H1 (cell line): ENCODE measurements at regions not wholly inside any gene's neighbourhood (a gene's known extent, or its start where the extent isn't known, plus 50 kb on each side); places are given as distances from the start of the nearest gene placed in this dataset.

ENCODE experiments used
- CTCF ChIA-PET: fragments of 300-600 bp; sonication (Branson Sonifier 250); formaldehyde crosslinking; loops from one replicate; lab custom pipeline; 2021; ENCODE audit not compliant: partially characterized antibody; lab: Charles Lee
- POLR2A ChIA-PET: fragments of 300-600 bp; sonication (Branson Sonifier 250); formaldehyde crosslinking; loops from one replicate; lab custom pipeline; 2021; ENCODE audit warnings: inconsistent platforms; ENCODE audit not compliant: partially characterized antibody; lab: Charles Lee
- DNase-seq, 2 experiments: peaks; one replicate each; pipeline versions ENCODE4 v3.0.0 to v3.0.0-alpha.2; 2010 to 2022; ENCODE audit warnings: low spot score in 2 of 2, low read depth in 1 of 2, mixed read lengths in 1 of 2
- FAIRE-seq: peaks from 2 replicates; lab custom pipeline; 2011; peaks lifted over from hg19 to GRCh38; lab: Jason Lieb, UNC
- H2AFZ ChIP-seq: 2 replicates; pipeline ENCODE4 v1.8.1; 2012; ENCODE audit warnings: low read length, inconsistent platforms
- H2AK5ac ChIP-seq: 2 replicates; pipeline ENCODE4 v1.6.1; 2013; ENCODE audit warnings: low read depth, low read length
- H2BK120ac ChIP-seq: replicated peaks from 2 replicates; pipeline ENCODE3; 2013; ENCODE audit warnings: low read depth, low read length, inconsistent platforms
- H2BK12ac ChIP-seq: 2 replicates; pipeline ENCODE4 v1.6.1; 2013; ENCODE audit warnings: low read depth, low read length
- H2BK15ac ChIP-seq: 2 replicates; pipeline ENCODE4 v1.6.1; 2013; ENCODE audit warnings: low read length
- H2BK20ac ChIP-seq: 2 replicates; pipeline ENCODE4 v1.6.1; 2013; ENCODE audit warnings: low read length
- H2BK5ac ChIP-seq: 2 replicates; pipeline ENCODE4 v1.6.1; 2013; ENCODE audit warnings: low read depth, low read length
- H3K14ac ChIP-seq: 2 replicates; pipeline ENCODE4 v1.6.1; 2013; ENCODE audit warnings: inconsistent platforms; ENCODE audit not compliant: insufficient read length
- H3K18ac ChIP-seq: 2 replicates; pipeline ENCODE4 v1.6.1; 2013; ENCODE audit warnings: low read length; ENCODE audit errors: extremely low read depth
- H3K23ac ChIP-seq: 2 replicates; pipeline ENCODE4 v1.6.1; 2013; ENCODE audit warnings: inconsistent platforms; ENCODE audit not compliant: insufficient read length
- H3K23me2 ChIP-seq: 2 replicates; pipeline ENCODE4 v1.6.1; 2013; ENCODE audit warnings: low read depth, low read length
- H3K27ac ChIP-seq: 2 replicates; pipeline ENCODE4 v1.6.1; 2011; ENCODE audit warnings: low read depth, low read length, inconsistent platforms
- H3K27me3 ChIP-seq, 4 experiments: replicated peaks in 1 of 4; 1 replicate in 1 of 4; 2 replicates in 3 of 4; pipeline versions ENCODE4 v1.6.1 to v1.8.1; 2011 to 2013; ENCODE audit warnings: low read length in 3 of 4, mild to moderate bottlenecking in 3 of 4, inconsistent platforms in 2 of 4, mixed read lengths in 2 of 4, moderate library complexity in 1 of 4; ENCODE audit not compliant: control insufficient read depth in 3 of 4, insufficient read depth in 3 of 4; ENCODE audit errors: extremely low read depth in 1 of 4
- H3K36me3 ChIP-seq, 4 experiments: 2 replicates each; pipeline versions ENCODE4 v1.6.1 to v1.8.1; 2011 to 2013; ENCODE audit warnings: mild to moderate bottlenecking in 4 of 4, low read length in 3 of 4, moderate library complexity in 2 of 4, control low read depth in 1 of 4, inconsistent platforms in 1 of 4; ENCODE audit not compliant: insufficient read depth in 4 of 4, control insufficient read depth in 2 of 4
- H3K4ac ChIP-seq: replicated peaks from 2 replicates; pipeline ENCODE3; 2013; ENCODE audit warnings: low read length, low read depth, mixed read lengths, inconsistent platforms; ENCODE audit not compliant: insufficient read length
- H3K4me1 ChIP-seq, 4 experiments: replicated peaks in 1 of 4; 1 replicate in 1 of 4; 2 replicates in 3 of 4; pipeline versions ENCODE4 v1.6.1 to v1.8.1; 2011 to 2013; ENCODE audit warnings: low read length in 3 of 4, inconsistent platforms in 2 of 4, mixed read lengths in 1 of 4; ENCODE audit not compliant: insufficient read depth in 4 of 4, control insufficient read depth in 3 of 4
- H3K4me2 ChIP-seq, 2 experiments: 2 replicates each; pipeline versions ENCODE4 v1.6.1 to v1.8.1; 2011 to 2013; ENCODE audit warnings: low read depth in 2 of 2, low read length in 2 of 2, control low read depth in 1 of 2, inconsistent platforms in 1 of 2, mild to moderate bottlenecking in 1 of 2; ENCODE audit not compliant: insufficient read depth in 1 of 2
- H3K4me3 ChIP-seq, 4 experiments: fragments of 200-600, 300-600 bp in 1 of 4; sonication (generic), shearing (Covaris generic), sonication (Bioruptor Twin) in 1 of 4; 2 replicates each; pipeline versions ENCODE4 v1.5.1 to v1.8.1; 2011 to 2016; ENCODE audit warnings: low read length in 4 of 4, low read depth in 3 of 4, control low read depth in 2 of 4, inconsistent platforms in 2 of 4, mild to moderate bottlenecking in 2 of 4, mixed read lengths in 1 of 4, moderate library complexity in 1 of 4; ENCODE audit not compliant: insufficient read depth in 2 of 4; ENCODE audit errors: extremely low read depth in 1 of 4
- H3K56ac ChIP-seq: replicated peaks from 2 replicates; pipeline ENCODE3; 2013; ENCODE audit warnings: low read depth, mild to moderate bottlenecking, mixed read lengths, low read length, inconsistent platforms; ENCODE audit not compliant: insufficient read length
- H3K79me1 ChIP-seq: 2 replicates; pipeline ENCODE4 v1.6.1; 2013; ENCODE audit warnings: low read depth, low read length, control low read depth
- H3K79me2 ChIP-seq, 2 experiments: 2 replicates each; pipeline versions ENCODE4 v1.6.1 to v1.8.1; 2012 to 2013; ENCODE audit warnings: low read length in 2 of 2, mild to moderate bottlenecking in 2 of 2, inconsistent platforms in 1 of 2; ENCODE audit not compliant: insufficient read depth in 2 of 2, control insufficient read depth in 1 of 2
- H3K9ac ChIP-seq, 4 experiments: replicated peaks in 1 of 4; 1 replicate in 1 of 4; 2 replicates in 3 of 4; pipeline versions ENCODE4 v1.6.1 to v1.8.1; 2011 to 2013; ENCODE audit warnings: low read depth in 3 of 4, low read length in 3 of 4, control low read depth in 2 of 4, mild to moderate bottlenecking in 2 of 4, moderate library complexity in 2 of 4, inconsistent platforms in 1 of 4; ENCODE audit errors: extremely low read depth in 1 of 4
- H3K9me3 ChIP-seq, 2 experiments: 2 replicates each; pipeline versions ENCODE4 v1.6.1 to v1.8.1; 2012 to 2013; ENCODE audit warnings: mild to moderate bottlenecking in 2 of 2, moderate library complexity in 2 of 2, control low read depth in 1 of 2, inconsistent platforms in 1 of 2, low read depth in 1 of 2, low read length in 1 of 2, mixed read lengths in 1 of 2; ENCODE audit not compliant: insufficient read depth in 2 of 2
- H4K20me1 ChIP-seq, 2 experiments: replicated peaks in 1 of 2; 2 replicates each; pipeline versions ENCODE3 to v1.8.1; 2011 to 2013; ENCODE audit warnings: inconsistent platforms in 2 of 2, low read length in 2 of 2, mild to moderate bottlenecking in 1 of 2; ENCODE audit not compliant: insufficient read depth in 2 of 2, control insufficient read depth in 1 of 2
- H4K5ac ChIP-seq: 2 replicates; pipeline ENCODE4 v1.6.1; 2013; ENCODE audit warnings: low read length, low read depth, mixed read lengths, inconsistent platforms; ENCODE audit not compliant: insufficient read length
- H4K8ac ChIP-seq: 2 replicates; pipeline ENCODE4 v1.8.0; 2013; ENCODE audit warnings: mild to moderate bottlenecking, moderate library complexity, low read length, inconsistent platforms; ENCODE audit not compliant: insufficient read depth; ENCODE audit errors: extremely low read depth
- H4K91ac ChIP-seq: replicated peaks from 2 replicates; pipeline ENCODE3; 2013; ENCODE audit warnings: low read length, mixed read lengths, inconsistent platforms; ENCODE audit not compliant: insufficient read length
- ATF3 ChIP-seq: IDR thresholded peaks from 2 replicates; pipeline ENCODE4 v1.6.1; 2011; ENCODE audit warnings: low read depth, mild to moderate bottlenecking, low read length; ENCODE audit not compliant: insufficient read depth
- CEBPB ChIP-seq: IDR thresholded peaks from 2 replicates; pipeline ENCODE4 v1.6.1; 2012; ENCODE audit warnings: low read depth, low read length
- EZH2 ChIP-seq: fragments of 200-600 bp; sonication (generic); IDR thresholded peaks from 2 replicates; pipeline ENCODE4 v1.7.1; 2012; ENCODE audit warnings: low read depth, mild to moderate bottlenecking, moderate library complexity, low read length, inconsistent platforms; ENCODE audit not compliant: severe bottlenecking
- JUN ChIP-seq: IDR thresholded peaks from 2 replicates; pipeline ENCODE4 v1.6.1; 2011; ENCODE audit warnings: low read depth, mild to moderate bottlenecking, improper control_type of control experiment, low read length
- NANOG ChIP-seq: IDR thresholded peaks from 2 replicates; pipeline ENCODE4 v1.6.1; 2011; ENCODE audit warnings: low read length, low read depth, mild to moderate bottlenecking, inconsistent platforms; ENCODE audit not compliant: insufficient read depth, poor library complexity, severe bottlenecking
- POLR2A ChIP-seq, 2 experiments: IDR thresholded peaks; 1 replicate in 1 of 2; 2 replicates in 1 of 2; pipeline ENCODE4 v1.6.1; 2011; ENCODE audit warnings: low read depth in 2 of 2, low read length in 2 of 2, mild to moderate bottlenecking in 2 of 2; ENCODE audit errors: control extremely low read depth in 1 of 2
- RBBP5 ChIP-seq: IDR thresholded peaks from 2 replicates; pipeline ENCODE4 v1.7.1; 2012; ENCODE audit warnings: low read depth, mild to moderate bottlenecking, inconsistent platforms, low read length, moderate library complexity, borderline replicate concordance
- SUZ12 ChIP-seq: fragments of 200-600 bp; sonication (generic); IDR thresholded peaks from 2 replicates; pipeline ENCODE4 v1.6.1; 2012; ENCODE audit warnings: mild to moderate bottlenecking, inconsistent platforms, low read length, moderate library complexity, mixed read lengths
- TCF12 ChIP-seq: IDR thresholded peaks from 2 replicates; pipeline ENCODE4 v1.6.1; 2011; ENCODE audit warnings: low read depth, mild to moderate bottlenecking, low read length
- USF2 ChIP-seq: IDR thresholded peaks from 2 replicates; pipeline ENCODE4 v1.6.1; 2011; ENCODE audit warnings: low read length, improper control_type of control experiment
- WGBS, 2 experiments: shearing (Covaris generic) in 1 of 2; methylation state at CpG; one replicate each; pipeline versions ENCODE4 v1.1.6 to v1.1.7; 2013 to 2015; ENCODE audit warnings: low lambda C conversion rate in 2 of 2, mixed read lengths in 2 of 2, inconsistent platforms in 1 of 2, low coverage in 1 of 2, missing lambda C conversion rate in 1 of 2; ENCODE audit not compliant: insufficient replicate concordance in 2 of 2, insufficient coverage in 1 of 2, insufficient read length in 1 of 2; ENCODE audit errors: extremely low coverage in 1 of 2, missing lambda C conversion rate in 1 of 2; 5-methylcytosine and 5-hydroxymethylcytosine counted together

- H3K36me3 ChIP-seq = no peaks in the 10 kb centered on the region
- ChIA-PET POLR2A (no interaction called here), CTCF (interaction anchor here (0.6 kb wide), 1 partner anchor 28 kb away, joined by 3 read pairs; no protein-coding TSS in a partner anchor)
- H3K4me1 ChIP-seq = peaks cover 0 to 5% (median 2%) of the 10 kb centered on the region in 4 experiments; a peak in 4 of 7 replicates
- 0 out of 2 replicates have a peak overlapping the region, but pooled peaks have one; percentile 35 for H4K8ac ChIP-seq
- no peak overlapping the region for H3K9ac ChIP-seq
- no peak overlapping the region for H3K56ac ChIP-seq
- H3K27ac ChIP-seq = no peak overlapping the region
- no peak overlapping the region for H2BK5ac ChIP-seq
- no peak overlapping the region for H2AFZ ChIP-seq
- no peak overlapping the region for H2BK20ac ChIP-seq
- H3K79me2 ChIP-seq = no peaks in the 10 kb centered on the region
- WGBS, 2 experiments = 96% methylated on average over 9 of the region's 11 CpGs; no CpG with 5 or more reads in 1 of the 2 experiments
- H2AK5ac ChIP-seq = no peak overlapping the region
- no peak overlapping the region for H3K4ac ChIP-seq
- no peak for DNase-seq
- no peaks in the 10 kb centered on the region for H3K27me3 ChIP-seq
- no peak overlapping the region for H3K23ac ChIP-seq
- no peak overlapping the region for H3K4me2 ChIP-seq
- no peak overlapping the region for H4K5ac ChIP-seq
- H3K9me3 ChIP-seq = no peaks in the 10 kb centered on the region
- no peaks in the 10 kb centered on the region for H3K79me1 ChIP-seq
- H3K4me3 ChIP-seq = no peak overlapping the region
- TF ChIP-seq POLR2A (IDR thresholded peaks at IDR 0.05; ENCODE audit: control extremely low read depth in 1 of 2, low read depth in 2 of 2, low read length in 2 of 2) (no peak), SUZ12 (no peak), NANOG (no peak), TCF12 (no peak), JUN (no peak), EZH2 (no peak), CEBPB (no peak), RBBP5 (no peak), ATF3 (no peak), USF2 (no peak)
- TF ChIP-seq, all 59 proteins: peak for 0
- Histone ChIP-seq H4K91ac (no peak overlapping the region), H4K20me1 (peaks cover 0 to 1% of the 10 kb centered on the region in 2 experiments), H3K18ac (no peak overlapping the region), H2BK15ac (no peak overlapping the region), H3K14ac (no peak overlapping the region), H3K23me2 (no peaks in the 10 kb centered on the region), H2BK120ac (no peak overlapping the region), H2BK12ac (no peak overlapping the region)
- FAIRE-seq = no peak
These were observed 116.1 kb upstream of the HDAC4 start for GRCh38 chr2:239516954-239517305.
